ENCODE measurements at regions not wholly inside any gene's neighbourhood (a gene's known extent, or its start where the extent isn't known, plus 50 kb on each side); places are given as distances from the start of the nearest gene placed in this dataset.

DNA sequence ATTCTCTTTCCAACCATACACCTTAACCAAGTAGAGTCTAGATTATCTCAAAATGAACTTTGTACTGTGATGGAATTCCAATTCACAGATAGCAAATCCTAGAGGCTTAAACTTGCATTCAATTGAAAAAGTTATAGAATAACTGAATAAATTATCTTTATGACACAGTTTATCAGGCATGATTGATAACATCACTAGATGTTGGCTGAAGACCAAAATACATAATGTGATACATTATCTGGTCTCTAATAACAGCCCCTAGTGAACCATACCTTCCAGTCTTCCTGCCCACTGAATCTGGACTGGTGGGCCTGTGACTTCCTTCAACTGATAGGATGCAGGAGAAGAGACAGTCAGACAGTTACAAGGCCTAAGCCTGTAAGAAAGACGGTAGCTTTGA is 165.2 kb upstream of the CMC1 start:
- Mint-ChIP-seq H3K27ac (no peak overlapping the region), H3K36me3 (ENCODE audit: insufficient read depth) (no peaks in the 10 kb centered on the region), H3K9me3 (no peaks in the 10 kb centered on the region), H3K27me3 (no peaks in the 10 kb centered on the region), H3K4me3 (no peak overlapping the region), H3K4me1 (ENCODE audit: low read depth in 2 of 2) (no peaks in the 10 kb centered on the region)
- no peak for ATAC-seq (replicated peaks)
- DNase-seq, result no peak

- Mint-ChIP-seq H3K27ac (no peak overlapping the region), H3K27me3 (no peaks in the 10 kb centered on the region), H3K4me1 (ENCODE audit: low read depth in 2 of 2) (peaks cover 0 to 8% of the 10 kb centered on the region in 2 donors), H3K36me3 (ENCODE audit: insufficient read depth) (no peaks in the 10 kb centered on the region), H3K9me3 (no peaks in the 10 kb centered on the region), H3K4me3 (no peak overlapping the region)
- no peak for DNase-seq
- no peak for ATAC-seq (replicated peaks)
Measured at GRCh38 chr3:28077572-28077971, 163.8 kb upstream of the CMC1 start.

GRCh38 chr3:28078536-28078935 is 162.9 kb upstream of the CMC1 start:
- Mint-ChIP-seq H3K27ac (no peak overlapping the region), H3K4me1 (ENCODE audit: low read depth in 2 of 2) (peaks cover 0 to 8% of the 10 kb centered on the region in 2 donors), H3K4me3 (no peak overlapping the region), H3K36me3 (ENCODE audit: insufficient read depth) (no peaks in the 10 kb centered on the region), H3K9me3 (no peaks in the 10 kb centered on the region), H3K27me3 (no peaks in the 10 kb centered on the region)
- DNase-seq (no peak), ATAC-seq (replicated peaks) (no peak)

DNA sequence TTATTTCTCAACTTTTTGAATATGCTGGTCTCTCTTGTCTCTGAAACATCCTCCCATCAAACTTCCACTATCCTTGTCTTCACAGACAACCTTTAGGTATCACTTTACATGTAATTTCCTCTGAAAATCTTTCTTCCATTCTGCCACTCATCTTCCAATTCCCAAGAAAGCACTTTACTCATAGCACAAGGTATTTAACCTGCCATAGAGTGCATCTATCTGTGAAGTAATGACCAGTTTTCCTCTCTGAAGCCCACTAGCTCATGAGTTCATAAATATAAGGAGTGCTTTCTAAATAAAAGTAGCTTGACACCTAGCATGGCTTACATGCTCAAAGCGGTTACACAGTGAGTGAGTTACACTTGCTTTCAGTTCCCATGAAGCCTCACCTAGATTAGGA is 160.7 kb upstream of the CMC1 start:
- H3K4me1 Mint-ChIP-seq (ENCODE audit: low read depth in 2 of 2), result peaks cover 0 to 8% of the 10 kb centered on the region in 2 donors
- H3K27me3 Mint-ChIP-seq, result no peaks in the 10 kb centered on the region
- no peaks in the 10 kb centered on the region for H3K36me3 Mint-ChIP-seq (ENCODE audit: insufficient read depth)
- H3K4me3 Mint-ChIP-seq, result no peak overlapping the region
- DNase-seq (no peak), ATAC-seq (replicated peaks) (no peak)
- H3K27ac Mint-ChIP-seq, result peak overlapping the region in 1 of 2 donors; percentile 4
- H3K9me3 Mint-ChIP-seq, result no peaks in the 10 kb centered on the region

DNA sequence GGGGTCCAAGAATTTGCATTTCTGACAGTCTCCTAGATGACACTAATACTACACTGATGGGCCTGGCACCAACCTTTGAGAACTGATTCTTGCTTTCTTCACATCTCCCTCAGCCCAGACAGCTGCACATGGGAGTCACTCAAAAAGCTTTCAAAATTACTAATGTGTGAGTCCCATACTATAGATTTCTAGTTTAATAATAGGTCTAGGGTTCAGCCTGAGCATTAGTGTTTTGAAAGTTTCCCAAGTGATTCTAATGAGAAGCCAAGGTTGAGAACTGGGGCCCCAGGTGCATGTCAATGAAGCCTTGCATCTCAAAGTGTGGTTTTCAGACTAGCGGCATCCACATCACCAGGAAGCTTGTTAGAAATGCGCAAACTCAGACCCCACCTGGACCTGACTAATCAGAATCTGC is 159.9 kb upstream of the CMC1 start:
- Mint-ChIP-seq H3K36me3 (ENCODE audit: insufficient read depth) (no peaks in the 10 kb centered on the region), H3K4me3 (no peak overlapping the region), H3K27ac (no peak overlapping the region), H3K9me3 (no peaks in the 10 kb centered on the region), H3K27me3 (no peaks in the 10 kb centered on the region), H3K4me1 (ENCODE audit: low read depth in 2 of 2) (peaks cover 0 to 8% of the 10 kb centered on the region in 2 donors)
- ATAC-seq (replicated peaks) (no peak), DNase-seq (no peak)

DNA sequence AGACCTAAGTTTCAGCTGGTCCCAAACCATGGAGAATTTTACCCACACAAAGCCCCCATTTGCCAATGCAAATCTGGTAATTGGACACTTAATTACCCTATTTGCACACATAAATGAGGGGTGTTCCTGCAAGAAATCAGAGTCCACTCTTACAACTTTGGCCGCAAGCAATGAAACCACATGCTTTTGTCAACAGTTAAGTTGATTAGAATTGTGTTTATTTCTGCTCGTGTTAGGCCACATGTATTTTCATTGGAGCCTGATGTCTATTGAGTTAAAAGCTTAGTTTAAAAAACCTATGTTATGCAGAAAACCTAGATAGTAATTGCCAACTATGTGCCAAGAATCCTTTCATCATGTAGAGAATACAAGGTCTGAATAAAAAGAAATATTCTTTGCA is 153.8 kb upstream of the CMC1 start:
- Mint-ChIP-seq H3K4me1 (ENCODE audit: low read depth in 2 of 2) (peaks cover 9 to 19% of the 10 kb centered on the region in 2 donors), H3K27me3 (no peaks in the 10 kb centered on the region), H3K36me3 (ENCODE audit: insufficient read depth) (no peaks in the 10 kb centered on the region), H3K9me3 (no peaks in the 10 kb centered on the region), H3K27ac (no peak overlapping the region), H3K4me3 (no peak overlapping the region)
- DNase-seq (no peak), ATAC-seq (replicated peaks) (no peak)

- DNase-seq (no peak), ATAC-seq (replicated peaks) (peak; percentile 56)
- no peaks in the 10 kb centered on the region for H3K36me3 Mint-ChIP-seq (ENCODE audit: insufficient read depth)
- no peaks in the 10 kb centered on the region for H3K27me3 Mint-ChIP-seq
- H3K4me1 Mint-ChIP-seq (ENCODE audit: low read depth in 2 of 2), result peaks cover 9 to 19% of the 10 kb centered on the region in 2 donors
- H3K9me3 Mint-ChIP-seq, result no peaks in the 10 kb centered on the region
- peak overlapping the region; percentile 4 to 18 for H3K4me3 Mint-ChIP-seq
- peak overlapping the region; percentile 13 to 82 for H3K27ac Mint-ChIP-seq
Measured at GRCh38 chr3:28088811-28089526, 152.4 kb upstream of the CMC1 start.

DNA sequence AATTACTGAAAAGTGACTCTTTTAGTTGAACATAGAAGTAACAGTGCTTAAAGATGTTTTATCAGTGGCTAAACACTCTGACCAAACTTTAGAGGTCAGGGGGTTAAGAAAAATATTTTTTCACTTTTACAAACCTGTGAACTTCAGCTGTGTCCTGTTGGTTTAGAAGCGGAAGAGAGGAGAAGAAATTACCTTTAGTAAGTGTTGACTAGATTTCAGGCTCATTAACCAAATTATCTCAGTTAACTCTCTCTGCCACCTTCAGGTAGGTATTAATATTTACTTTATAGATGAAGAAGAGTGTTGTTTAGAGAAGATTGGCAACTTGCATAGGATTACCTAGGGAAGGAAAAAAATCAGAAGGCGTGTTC is 151.9 kb upstream of the CMC1 start:
- DNase-seq (no peak), ATAC-seq (replicated peaks) (peak; percentile 74)
- H3K4me3 Mint-ChIP-seq, result peak overlapping the region; percentile 4 to 18
- H3K27ac Mint-ChIP-seq, result peak overlapping the region; percentile 6 to 82
- no peaks in the 10 kb centered on the region for H3K36me3 Mint-ChIP-seq (ENCODE audit: insufficient read depth)
- H3K27me3 Mint-ChIP-seq, result no peaks in the 10 kb centered on the region
- no peaks in the 10 kb centered on the region for H3K9me3 Mint-ChIP-seq
- peaks cover 9 to 19% of the 10 kb centered on the region in 2 donors for H3K4me1 Mint-ChIP-seq (ENCODE audit: low read depth in 2 of 2)

- Mint-ChIP-seq H3K27me3 (no peaks in the 10 kb centered on the region), H3K9me3 (peaks cover 4 to 11% of the 10 kb centered on the region in 2 donors), H3K4me1 (ENCODE audit: low read depth in 2 of 2) (no peaks in the 10 kb centered on the region), H3K4me3 (no peak overlapping the region), H3K27ac (no peak overlapping the region), H3K36me3 (ENCODE audit: insufficient read depth) (no peaks in the 10 kb centered on the region)
- no peak for DNase-seq
- no peak for ATAC-seq (replicated peaks)
Measured at GRCh38 chr3:28099296-28099695, 142.1 kb upstream of the CMC1 start.

DNA sequence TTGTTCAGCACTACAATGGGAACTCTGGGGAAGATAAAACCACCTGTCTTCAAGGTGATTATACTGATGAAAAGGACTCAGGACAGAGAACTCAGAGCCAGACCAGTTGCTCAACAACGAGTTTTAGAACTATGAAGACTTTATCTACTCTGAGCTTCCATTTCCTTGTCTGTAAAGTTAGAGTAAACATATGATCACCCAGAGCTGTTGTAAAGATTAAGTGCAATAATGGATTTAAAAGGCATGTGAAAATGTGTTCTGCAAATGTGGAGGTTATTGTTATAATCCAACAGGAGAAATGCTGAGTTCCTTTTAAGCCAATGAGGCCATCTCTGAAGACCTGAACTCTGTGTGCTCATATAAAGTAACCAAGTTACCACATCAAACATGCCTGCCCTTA is 139.7 kb upstream of the CMC1 start:
- no peaks in the 10 kb centered on the region for H3K36me3 Mint-ChIP-seq (ENCODE audit: insufficient read depth)
- no peak for DNase-seq
- H3K4me1 Mint-ChIP-seq (ENCODE audit: low read depth in 2 of 2), result no peaks in the 10 kb centered on the region

GRCh38 chr3:28103861-28104260 is 137.6 kb upstream of the CMC1 start:
- DNase-seq, result no peak
- peaks cover 4 to 11% of the 10 kb centered on the region in 2 donors for H3K9me3 Mint-ChIP-seq
- H3K27ac Mint-ChIP-seq, result no peak overlapping the region
- no peak for ATAC-seq (replicated peaks)
- no peaks in the 10 kb centered on the region for H3K36me3 Mint-ChIP-seq (ENCODE audit: insufficient read depth)
- no peak overlapping the region for H3K4me3 Mint-ChIP-seq
- no peaks in the 10 kb centered on the region for H3K27me3 Mint-ChIP-seq
- no peaks in the 10 kb centered on the region for H3K4me1 Mint-ChIP-seq (ENCODE audit: low read depth in 2 of 2)

More for the DNA sequence above, 139.7 kb upstream of the CMC1 start:
- Mint-ChIP-seq H3K4me3 (no peak overlapping the region), H3K27ac (no peak overlapping the region), H3K9me3 (peaks cover 4 to 11% of the 10 kb centered on the region in 2 donors), H3K27me3 (no peaks in the 10 kb centered on the region)
- ATAC-seq (replicated peaks), result no peak

GRCh38 chr3:28104896-28105534 is 136.4 kb upstream of the CMC1 start:
- H3K36me3 Mint-ChIP-seq (ENCODE audit: insufficient read depth), result no peaks in the 10 kb centered on the region
- no peaks in the 10 kb centered on the region for H3K4me1 Mint-ChIP-seq (ENCODE audit: low read depth in 2 of 2)
- H3K9me3 Mint-ChIP-seq, result peaks cover 4% of the 10 kb centered on the region in 2 donors
- H3K27me3 Mint-ChIP-seq, result no peaks in the 10 kb centered on the region
- DNase-seq, result no peak
- no peak for ATAC-seq (replicated peaks)
- H3K4me3 Mint-ChIP-seq, result no peak overlapping the region
- no peak overlapping the region for H3K27ac Mint-ChIP-seq

- H3K27me3 Mint-ChIP-seq, result no peaks in the 10 kb centered on the region
- no peak overlapping the region for H3K27ac Mint-ChIP-seq
- no peaks in the 10 kb centered on the region for H3K36me3 Mint-ChIP-seq (ENCODE audit: insufficient read depth)
- H3K9me3 Mint-ChIP-seq, result no peaks in the 10 kb centered on the region
- no peak overlapping the region for H3K4me3 Mint-ChIP-seq
- ATAC-seq (replicated peaks) (no peak), DNase-seq (no peak)
- H3K4me1 Mint-ChIP-seq (ENCODE audit: low read depth in 2 of 2), result peaks cover 2 to 4% of the 10 kb centered on the region in 2 donors
Measured at GRCh38 chr3:28109829-28110228, 131.6 kb upstream of the CMC1 start.

DNA sequence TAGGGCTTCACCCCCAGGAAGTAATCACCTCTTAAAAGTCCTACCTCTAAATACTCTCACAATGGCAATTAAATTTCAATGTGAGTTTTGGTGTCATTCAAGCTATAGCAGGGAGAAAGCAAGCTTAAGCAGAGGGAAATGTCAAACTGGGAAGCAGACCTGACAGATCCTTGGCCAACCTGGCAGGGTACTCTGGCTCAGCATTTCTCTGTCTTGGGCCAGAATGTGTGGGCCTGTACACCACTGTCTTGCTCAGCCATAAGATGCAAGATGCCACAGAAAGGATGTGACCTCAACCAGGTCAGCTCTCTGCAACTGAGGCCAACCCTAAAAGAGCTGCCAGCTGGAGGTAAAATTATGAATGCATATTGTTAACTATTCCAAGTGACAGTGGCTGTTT is 130.6 kb upstream of the CMC1 start:
- peaks cover 6 to 11% of the 10 kb centered on the region in 2 donors for H3K4me1 Mint-ChIP-seq (ENCODE audit: low read depth in 2 of 2)
- no peaks in the 10 kb centered on the region for H3K9me3 Mint-ChIP-seq
- DNase-seq (no peak), ATAC-seq (replicated peaks) (no peak)
- H3K36me3 Mint-ChIP-seq (ENCODE audit: insufficient read depth), result no peaks in the 10 kb centered on the region
- H3K27me3 Mint-ChIP-seq, result no peaks in the 10 kb centered on the region
- H3K27ac Mint-ChIP-seq, result no peak overlapping the region
- H3K4me3 Mint-ChIP-seq, result no peak overlapping the region

Measured in effector memory CD8-positive, alpha-beta T cell (primary cell).